D341Med (cell line): ENCODE measurements at regions not wholly inside any gene's neighbourhood (a gene's known extent, or its start where the extent isn't known, plus 50 kb on each side); places are given as distances from the start of the nearest gene placed in this dataset.
"Not testable (repeated sequence)": the region's sequence is repeated elsewhere in the genome, so short reads cannot be mapped to it uniquely, and the experiment has no call there.

ENCODE experiments used
- DNase-seq: peaks from one replicate; pipeline ENCODE4 v3.0.0; 2012; ENCODE audit warnings: low spot score

DNA sequence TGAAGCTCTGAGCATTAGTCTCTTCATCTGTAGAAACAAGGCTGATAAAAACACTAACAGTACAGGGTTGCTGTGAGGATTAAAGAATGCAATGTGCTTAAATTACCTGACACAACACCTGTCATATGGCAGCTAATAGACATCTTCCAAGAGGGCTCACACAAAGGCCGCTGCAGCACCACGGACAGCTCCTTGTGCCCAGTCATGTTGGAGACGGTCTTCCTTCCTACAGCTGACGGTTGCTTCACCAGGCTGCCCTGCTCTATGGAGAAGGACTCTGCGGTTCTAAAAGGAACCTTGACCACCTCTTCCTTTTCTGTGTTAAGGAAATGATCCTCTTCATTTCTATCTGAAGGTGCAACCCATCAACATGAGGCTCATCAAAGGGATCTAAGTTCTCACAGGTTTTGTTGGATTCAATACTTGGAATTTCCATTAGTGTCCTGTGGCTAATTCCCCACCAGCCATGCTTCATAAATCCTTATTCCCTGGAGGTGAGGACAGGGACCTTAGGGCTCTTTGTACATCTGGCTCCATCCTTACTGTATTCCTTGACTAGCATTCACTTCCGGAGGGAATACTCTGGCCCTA, 138.9 kb upstream of the CES5A start:
- no peak for DNase-seq

DNA sequence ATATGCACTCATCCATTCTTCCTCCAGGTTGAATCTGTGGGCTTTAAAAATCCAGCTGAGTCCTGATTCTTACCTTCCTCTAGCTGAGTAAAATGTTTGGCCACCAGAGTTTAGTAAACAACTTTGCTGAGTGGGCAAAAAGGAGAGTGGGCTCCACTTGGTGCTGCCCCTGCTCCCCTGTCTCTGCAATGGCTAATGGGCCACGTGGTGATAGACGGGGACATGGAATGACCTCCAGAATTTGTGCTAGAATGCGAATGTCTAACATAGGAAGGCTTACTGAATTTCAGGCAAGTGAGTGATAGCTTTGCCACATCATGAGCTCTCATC, 137.3 kb upstream of the CES5A start:
- DNase-seq = no peak

DNA sequence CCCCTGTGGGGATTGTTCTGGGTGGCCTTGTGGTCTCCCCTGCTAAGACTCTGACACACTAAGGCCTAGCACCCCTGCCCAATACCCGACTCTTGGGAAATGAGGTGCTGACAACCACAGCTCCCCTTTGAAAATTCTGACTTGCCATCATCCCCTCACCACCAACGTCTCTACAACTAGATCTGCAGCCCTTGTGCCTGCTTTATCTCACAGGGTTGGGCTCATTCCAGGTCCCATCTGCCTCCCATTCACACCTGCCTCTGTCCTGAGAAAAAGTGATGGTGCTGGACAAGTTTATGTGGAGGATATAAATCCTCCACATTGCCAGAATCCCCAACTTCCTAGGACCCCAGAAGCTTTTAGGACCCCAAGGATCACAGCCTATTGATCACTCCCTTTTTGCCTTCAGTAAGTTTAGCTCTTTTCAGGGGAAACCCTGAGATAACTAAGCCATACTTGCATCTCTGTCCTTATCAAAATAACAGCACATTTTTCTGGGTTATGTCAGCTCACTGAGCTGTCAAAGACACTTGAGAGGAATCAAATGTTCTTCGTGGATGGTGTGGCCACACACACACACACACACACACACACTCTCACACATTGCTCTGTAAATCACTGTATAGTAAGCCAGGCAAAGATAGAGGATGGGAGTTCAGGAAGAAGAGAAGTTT, 136.8 kb upstream of the CES5A start:
- no peak for DNase-seq

DNA sequence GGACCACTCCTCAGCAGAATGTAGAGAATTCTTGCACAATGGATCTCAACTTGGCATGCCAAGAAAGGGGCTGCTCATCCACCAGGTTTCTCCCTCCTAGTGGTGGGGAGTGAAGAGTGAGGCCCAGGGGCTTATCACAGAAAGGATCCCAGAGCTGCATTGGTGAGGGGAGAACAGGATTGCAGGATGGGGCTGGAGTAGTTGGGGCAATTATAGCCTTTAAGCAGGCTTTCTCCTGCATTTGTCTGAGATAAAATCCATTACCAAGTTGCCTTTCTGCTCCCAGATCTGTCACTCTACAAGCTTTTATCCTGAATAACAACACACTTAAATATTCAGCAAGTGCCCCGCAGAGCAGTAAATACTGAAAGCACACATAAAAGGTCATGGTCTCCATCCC, 130.8 kb upstream of the CES5A start:
- no peak for DNase-seq

DNA sequence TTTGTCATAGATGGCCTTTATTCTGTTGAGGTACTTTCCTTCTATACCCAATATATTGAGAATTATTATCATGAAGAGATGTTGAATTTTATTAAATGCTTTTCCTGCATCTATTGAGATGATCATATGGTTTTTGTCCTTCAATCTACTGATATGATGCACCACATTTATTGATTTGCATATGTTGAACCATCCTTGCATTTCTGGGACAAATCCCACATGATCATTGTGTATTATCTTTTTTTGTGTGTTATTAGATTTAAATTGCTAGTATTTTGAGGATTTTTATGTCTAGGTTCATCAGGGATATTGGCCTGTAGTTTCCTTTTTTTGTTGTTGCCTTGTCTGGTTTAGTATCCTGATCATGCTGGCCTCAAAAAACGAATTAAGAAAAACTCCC, 124.5 kb upstream of the CES5A start:
- DNase-seq = no peak

DNA sequence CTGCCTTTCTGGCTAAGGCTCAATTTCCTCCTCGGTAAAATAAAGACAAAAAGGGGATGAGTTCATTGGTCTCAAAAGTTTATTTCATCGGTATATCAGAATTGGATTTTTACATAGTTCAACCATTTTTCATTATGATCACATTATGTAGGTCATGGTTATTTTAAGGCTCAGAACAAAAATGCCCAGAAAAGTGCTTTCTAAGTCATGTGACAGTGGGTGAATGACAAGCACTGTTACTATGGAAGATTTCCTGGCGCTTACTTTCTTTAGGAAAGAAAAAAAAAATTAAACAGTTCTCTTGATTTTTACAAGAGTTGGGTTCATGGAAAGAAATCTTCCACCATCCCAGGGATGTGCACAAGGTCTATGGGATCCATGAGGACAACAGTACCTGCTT, 117.9 kb upstream of the CES5A start:
- no peak for DNase-seq

DNA sequence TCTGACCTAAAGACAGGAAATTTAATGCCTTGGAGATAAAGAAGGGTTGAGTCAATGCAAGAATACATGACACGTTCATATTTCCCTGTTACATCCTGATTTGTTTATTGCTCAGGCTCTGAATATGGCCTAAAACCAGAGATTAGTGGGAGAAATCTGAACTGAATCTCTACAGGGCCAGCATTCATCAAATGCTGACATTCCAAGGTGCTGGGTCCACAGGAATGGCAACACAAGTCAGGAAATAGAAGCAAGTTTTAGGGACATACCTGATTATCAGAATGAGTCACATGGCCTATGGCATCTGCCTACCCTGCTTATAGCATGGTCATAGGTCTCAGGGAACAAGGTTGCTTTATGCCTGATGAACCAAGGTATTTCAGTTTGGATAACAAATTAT, 117.4 kb upstream of the CES5A start:
- no peak for DNase-seq

DNA sequence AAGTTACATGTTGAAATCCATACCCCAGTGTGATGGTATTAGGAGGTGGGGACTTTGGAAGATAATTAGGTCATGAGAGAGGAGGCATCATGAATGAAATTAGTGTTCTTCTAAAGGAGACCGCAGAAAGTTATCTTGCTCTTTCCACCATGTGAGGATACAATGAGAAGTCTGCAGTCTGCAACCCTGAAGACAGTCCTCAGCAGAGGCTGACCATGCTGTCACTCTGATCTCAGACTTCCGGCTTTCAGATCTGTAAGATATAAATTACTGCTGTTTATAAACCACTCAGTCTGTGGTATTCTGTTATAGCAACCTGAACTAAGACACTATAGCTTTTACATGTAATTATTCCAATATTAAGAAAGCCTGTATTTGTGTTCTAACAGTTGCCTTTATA, 116.7 kb upstream of the CES5A start:
- no peak for DNase-seq

DNA sequence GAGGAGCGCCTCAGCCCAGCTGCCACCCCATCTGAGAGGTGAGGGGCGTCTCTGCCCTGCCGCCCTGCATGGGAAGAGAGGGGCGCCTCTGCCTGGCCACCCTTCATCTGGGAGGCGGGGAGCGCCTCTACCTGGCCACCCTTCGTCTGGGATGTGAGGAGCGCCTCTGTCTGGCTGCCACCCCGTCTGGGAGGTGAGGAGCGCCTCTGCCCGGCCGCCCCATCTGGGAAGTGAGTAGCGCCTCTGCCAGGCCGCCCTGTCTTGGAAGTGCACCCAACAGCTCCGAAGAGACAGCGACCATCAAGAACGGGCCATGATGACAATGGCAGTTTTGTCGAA, 114.4 kb upstream of the CES5A start:
- DNase-seq = no peak

DNA sequence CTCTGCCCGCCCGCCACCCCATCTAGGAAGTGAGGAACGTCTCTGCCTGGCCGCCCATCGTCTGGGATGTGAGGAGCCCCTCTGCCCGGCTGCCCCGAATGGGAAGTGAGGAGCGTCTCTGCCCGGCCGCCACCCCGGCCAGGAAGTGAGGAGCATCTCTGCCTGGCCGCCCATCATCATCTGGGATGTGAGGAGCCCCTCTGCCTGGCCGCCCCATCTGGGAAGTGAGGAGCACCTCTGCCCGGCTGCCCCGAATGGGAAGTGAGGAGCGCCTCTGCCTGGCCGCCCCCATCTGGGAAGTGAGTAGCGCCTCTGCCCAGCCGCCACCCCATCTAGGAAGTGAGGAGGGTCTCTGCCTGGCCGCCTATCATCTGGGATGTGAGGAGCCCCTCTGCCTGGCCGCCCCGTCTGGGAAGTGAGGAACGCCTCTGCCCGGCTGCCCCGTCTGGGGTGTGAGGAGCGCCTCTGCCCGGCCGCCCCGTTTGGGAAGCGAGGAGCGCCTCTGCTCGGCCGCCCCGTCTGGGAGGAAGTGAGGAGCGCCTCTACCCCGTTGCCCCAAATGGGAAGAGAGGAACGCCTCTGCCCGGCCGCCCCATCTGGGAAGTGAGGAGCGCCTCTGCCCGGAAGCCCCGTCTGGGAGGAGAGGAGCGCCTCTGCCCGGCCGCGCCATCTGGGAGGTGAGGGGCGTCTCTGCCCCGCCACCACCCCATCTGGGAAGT, 113.8 kb upstream of the CES5A start:
- DNase-seq = not testable (repeated sequence)

DNA sequence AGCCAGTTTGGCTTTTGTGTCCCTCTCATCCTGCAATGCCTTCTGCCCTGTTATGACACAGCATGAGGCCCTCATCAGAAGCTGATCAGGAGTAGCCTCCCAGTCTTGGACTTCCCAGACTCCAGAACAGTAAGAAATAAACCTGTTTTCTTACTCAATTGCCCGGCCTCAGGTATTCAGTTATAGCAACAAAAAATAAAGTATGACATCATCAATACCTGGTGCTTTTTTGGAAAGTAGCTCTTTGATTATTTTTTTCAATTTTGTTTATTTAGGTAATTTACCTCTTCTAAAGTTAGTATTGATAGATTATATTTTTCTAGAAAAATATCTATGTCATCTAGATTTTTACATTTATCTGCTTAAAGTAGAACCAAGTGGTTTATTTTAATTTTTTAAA, 112.8 kb upstream of the CES5A start:
- no peak for DNase-seq

DNA sequence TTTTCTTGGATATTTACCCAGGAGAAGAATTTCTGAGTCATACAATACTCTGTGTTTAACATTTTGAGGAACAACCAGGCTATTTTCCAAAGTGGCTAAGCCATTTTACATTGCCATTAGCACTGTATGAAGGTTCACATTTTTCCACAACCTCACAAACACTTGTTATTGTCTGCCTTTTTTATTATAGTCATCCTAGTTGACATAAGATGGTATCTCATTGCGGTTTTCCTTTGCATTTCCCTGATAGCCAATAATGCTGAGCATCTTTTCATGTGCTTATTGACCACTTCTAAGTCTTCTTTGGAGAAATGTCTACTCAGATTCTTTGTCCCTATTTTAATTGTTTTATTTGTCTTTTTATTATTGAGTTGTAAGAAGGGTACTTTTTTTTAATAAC, 107.4 kb upstream of the CES5A start:
- no peak for DNase-seq

DNA sequence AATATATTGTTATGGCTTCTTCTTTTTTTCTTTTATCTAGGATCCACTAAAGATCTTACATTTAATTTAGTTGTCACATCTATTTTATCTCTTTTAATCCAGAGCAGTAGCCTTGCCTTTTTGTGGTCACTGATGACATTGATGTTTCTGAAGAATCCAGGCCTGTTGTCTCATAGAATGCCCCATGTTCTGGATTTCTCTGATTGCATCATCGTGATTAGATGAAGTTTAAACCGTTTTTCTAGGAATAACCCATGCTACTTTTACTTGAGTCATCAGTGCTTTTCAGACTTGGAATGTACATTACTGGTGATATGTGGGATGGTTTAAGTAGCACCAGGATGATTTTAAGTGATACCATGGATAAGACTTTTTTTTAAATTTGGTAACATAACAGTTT, 106.4 kb upstream of the CES5A start:
- DNase-seq = no peak

DNA sequence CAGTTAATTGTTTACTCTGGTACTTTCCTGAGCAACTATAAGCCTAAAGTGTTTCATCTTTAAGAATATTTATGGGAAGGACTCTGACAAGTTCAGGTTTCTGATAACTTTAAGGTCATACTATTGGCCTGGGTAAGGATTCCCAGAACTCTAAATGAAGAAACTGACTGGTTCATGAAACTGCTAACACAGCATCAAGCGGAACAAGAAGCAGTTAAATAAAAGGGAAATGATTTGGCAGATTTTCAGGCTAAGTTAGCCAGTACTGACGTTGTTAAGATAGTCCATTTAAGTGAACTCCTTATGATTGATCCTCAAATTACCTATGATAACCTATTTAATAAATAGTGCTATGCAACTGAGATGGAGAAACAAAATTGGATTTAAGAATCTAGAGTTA, 101.6 kb upstream of the CES5A start:
- DNase-seq = no peak

DNA sequence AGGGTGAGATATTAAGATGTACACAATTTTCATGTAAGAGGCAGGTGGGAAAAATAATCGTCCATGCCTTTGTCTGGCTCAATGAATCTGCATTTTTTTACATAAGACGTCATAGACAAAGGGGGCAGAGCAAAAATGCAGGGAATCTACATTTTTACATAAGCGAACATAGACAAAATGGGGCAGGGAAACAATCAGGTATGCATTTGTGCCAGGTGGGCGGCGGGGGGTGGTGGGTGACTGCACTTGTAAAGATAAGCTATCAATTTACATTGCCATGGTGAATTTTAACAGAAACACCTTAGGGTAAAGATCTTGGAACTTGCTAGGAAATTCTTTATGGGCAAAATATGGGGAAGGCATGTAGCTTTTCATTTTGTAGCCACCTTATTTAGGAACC, 96.3 kb upstream of the CES5A start:
- DNase-seq = no peak

DNA sequence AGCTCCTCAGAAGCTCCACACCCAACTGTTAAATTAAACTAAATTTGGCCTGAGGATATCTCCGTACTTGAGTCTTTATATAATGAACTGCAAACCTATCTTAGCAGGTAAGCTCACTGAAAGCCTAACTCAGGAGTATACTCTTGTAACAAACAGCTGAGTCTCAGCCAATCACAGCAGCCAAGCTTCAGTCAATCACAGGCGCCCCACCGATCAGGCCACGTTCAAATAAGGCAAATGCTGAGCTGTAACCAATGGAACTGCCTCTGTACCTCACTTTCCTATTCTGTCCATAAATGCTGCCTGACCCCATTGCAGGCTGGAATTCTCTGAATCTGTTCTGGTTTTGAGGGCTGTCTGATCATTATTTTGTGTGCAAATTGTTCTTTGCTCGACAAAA, 93.0 kb upstream of the CES5A start:
- no peak for DNase-seq

DNA sequence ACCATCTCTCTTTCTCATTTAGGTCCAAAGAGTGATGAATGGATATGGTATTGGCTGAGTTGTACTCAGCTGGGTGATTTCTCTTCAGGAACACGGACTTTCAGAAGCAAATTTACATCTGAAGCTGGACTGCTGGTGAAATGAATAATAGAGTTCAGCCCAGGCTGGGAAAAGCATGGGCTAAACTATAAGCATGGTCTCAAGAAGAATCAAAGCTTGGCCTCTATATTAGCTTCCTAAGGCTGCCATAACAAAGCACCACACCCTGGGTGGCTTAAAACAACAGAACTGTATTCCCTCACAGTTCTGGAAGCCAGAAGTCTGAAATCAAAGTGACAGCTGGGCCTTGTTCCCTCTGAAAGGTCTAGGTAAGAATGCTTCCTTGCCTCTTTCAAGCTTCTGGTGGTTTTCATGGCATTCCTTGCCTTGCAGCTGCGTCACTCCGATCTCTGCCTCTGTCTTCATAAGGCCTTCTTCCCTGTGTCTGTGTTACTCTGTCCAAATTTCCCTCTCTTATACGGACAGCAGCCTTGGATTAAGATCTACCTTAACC, 89.8 kb upstream of the CES5A start:
- DNase-seq = no peak

DNA sequence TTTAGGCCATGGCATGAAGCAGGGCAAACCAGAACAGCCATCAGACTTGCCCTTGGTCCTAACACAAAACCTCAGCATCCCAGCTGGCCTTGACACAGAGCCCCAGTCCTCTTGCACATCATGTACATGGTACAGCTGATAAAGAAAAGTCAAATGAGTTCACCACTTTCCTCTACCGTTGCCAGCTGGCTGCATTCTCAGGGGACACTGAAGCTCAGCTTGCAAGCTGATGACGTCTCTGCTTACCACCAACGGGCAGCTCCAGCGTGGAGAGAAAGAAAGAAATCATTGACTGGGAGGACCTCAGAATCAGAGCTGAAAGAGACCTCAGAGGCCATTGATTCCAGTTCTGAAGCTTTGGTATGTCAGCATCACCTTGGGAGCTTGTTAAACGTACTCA, 80.7 kb upstream of the CES5A start:
- no peak for DNase-seq

DNA sequence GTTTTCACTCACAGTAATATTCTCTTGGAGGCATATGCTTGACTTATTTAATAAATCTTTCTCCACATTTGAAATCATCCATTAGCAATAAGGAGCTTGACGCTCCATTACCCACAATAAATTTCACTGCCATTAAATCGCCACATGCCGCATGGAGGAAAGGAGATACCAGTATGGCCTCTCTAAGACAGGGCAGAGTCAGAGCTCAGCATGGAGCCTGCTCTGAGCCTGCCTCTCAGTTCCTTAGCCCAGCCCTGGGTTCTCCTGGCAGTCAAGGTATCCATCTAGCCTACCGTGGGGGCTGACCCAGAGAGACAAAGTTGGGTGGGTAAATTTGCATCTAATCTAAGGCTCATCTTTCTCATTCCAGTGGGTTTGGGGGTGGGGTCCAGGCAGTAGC, 80.3 kb upstream of the CES5A start:
- DNase-seq = no peak

DNA sequence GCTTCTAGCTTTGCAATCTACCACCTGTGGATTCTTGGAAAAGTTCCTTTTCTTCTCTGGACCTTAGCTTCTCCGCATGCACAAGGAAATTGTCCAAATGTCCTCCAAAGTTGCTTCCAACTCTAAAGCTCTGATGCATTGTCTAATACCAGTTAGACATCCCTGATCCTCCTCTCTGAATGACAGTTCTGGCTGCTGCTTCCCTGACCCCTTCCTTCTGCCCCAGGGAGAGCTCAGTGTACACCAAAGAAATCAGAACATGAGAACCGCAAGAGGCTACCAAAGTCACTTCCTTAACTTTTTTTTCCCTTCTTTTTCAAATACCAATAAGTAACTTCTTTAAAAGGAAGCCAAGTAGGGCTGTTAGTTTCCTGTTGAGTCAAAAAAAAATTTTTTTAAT, 79.7 kb upstream of the CES5A start:
- DNase-seq = no peak

DNA sequence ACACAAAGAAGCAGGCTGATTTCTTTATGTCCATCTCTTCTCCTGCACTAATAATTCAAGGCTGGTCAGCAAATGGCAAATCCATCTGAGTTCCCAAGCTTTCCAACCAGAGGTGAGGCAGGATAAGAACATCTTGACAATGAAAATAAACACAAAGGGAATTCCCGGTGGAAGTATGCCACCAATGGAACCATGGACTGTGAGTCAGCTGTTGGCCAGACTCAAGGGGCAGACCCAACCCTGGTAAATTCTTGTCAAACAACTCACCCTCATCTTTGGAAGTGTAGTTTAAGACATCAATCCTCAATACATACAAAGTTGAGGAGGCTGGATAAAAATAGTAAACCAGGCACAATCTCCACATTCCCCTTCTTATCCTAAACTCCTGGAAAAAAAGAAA, 74.3 kb upstream of the CES5A start:
- no peak for DNase-seq

DNA sequence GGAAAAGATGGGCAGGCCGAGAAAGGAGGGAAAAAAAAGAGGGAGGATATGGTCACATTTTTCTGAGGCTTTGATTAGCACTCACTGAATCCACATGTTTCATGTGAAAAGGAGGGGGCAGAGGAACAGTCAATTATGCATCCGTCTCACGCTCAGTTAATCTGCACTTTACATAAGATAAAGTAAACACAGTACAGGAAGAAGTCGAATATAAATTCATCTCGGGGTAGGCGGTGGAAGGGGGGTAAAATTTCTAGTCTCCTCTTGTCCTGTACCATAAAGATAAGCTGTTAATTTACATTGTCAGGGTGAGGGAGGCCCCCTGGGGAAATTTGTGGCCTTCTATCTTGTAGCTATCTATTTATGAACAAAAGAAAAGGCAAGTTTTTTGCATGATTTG, 73.1 kb upstream of the CES5A start:
- DNase-seq = no peak

DNA sequence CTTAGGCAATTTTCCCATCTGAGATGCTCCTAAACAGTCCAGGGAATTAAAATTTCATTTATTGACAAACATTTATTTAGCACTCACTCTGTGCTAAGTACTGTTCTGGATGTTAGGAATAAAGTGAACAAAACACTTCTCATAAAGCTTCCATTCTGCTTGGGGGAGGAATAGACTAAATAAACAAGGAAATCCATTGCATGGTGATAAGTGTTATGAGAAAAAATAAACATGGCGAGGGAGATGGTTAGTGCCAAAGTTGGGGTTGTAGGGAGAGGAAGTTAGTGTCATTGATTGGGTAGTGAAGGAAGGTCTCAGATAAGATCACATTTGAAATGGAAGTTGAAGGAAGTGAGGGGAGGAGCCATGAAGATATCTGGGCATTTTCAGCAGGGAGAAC, 72.2 kb upstream of the CES5A start:
- DNase-seq = no peak

DNA sequence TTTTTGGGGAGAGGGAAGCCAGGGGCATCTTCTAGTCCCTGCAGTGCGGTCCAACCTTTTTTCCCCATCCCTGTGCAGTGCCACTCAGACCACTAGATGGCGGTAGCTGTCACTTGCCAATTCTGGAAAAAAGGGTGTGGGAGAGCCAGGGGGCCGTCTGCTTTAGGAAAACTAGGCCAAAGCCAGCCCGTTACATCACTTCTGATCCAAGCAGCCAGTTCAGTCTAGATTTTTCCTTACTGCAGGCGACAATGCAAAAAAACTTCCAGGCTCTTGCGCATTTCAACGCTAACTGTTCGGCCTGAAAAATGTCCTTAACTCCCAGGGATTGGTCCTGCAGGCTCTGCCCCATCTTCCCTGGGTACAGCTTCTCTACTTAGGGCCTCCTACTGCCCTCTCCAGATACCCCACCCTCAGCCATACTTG, 69.2 kb upstream of the CES5A start:
- peak; percentile 79 for DNase-seq
